Islet precursor cell (in vitro differentiated cells): ENCODE measurements at regions not wholly inside any gene's neighbourhood (a gene's known extent, or its start where the extent isn't known, plus 50 kb on each side); places are given as distances from the start of the nearest gene placed in this dataset.

Experiments
- DNase-seq: peaks from one replicate; pipeline ENCODE4 v3.0.0-alpha.2; 2018

- DNase-seq: no peak
These were observed 80.8 kb upstream of the FUCA2 start for GRCh38 chr6:143592335-143592734.

GRCh38 chr6:143591441-143591840, 79.9 kb upstream of the FUCA2 start:
- DNase-seq: no peak

DNA sequence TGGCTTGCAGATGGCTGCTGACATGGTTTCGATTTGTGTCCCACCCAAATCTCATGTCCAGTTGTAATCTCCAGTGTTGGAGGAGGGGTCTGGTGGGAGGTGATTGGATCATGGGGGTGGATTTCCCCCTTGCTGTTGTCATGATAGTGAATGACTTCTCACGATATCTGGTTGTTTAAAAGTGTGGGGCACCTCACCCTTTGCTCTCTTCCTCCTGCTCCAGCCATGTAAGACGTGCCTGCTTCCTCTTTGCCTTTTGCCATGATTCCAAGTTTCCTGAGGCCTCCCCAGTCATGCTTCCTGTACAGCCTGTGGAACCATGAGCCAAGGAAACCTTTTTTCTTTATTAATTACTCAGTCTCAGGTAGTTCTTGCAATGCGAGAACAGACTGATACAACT, 77.6 kb upstream of the FUCA2 start:
- DNase-seq: no peak

GRCh38 chr6:143586557-143586956, 75.0 kb upstream of the FUCA2 start:
- no peak for DNase-seq

DNA sequence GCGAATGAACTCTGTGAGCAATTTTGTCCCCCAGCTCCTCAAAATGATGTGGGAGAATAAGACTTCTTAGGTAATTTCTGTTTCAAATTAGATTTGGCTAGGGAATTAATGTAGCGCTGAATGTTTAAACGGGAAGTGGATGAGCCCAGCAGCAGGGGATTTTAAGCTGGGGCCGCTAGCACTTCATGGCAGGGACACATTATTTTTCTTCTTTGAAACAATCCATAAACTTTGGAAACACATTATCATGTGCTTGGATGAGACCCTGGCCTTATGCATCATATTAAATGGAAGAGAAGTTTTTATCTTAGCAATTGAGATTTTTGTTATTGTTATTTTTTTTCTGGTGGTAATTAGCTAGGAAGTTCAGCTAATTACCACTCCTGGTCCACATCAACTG, 74.2 kb upstream of the FUCA2 start:
- DNase-seq: no peak

- DNase-seq: no peak
These were observed 73.7 kb upstream of the FUCA2 start for GRCh38 chr6:143585241-143585640.

DNA sequence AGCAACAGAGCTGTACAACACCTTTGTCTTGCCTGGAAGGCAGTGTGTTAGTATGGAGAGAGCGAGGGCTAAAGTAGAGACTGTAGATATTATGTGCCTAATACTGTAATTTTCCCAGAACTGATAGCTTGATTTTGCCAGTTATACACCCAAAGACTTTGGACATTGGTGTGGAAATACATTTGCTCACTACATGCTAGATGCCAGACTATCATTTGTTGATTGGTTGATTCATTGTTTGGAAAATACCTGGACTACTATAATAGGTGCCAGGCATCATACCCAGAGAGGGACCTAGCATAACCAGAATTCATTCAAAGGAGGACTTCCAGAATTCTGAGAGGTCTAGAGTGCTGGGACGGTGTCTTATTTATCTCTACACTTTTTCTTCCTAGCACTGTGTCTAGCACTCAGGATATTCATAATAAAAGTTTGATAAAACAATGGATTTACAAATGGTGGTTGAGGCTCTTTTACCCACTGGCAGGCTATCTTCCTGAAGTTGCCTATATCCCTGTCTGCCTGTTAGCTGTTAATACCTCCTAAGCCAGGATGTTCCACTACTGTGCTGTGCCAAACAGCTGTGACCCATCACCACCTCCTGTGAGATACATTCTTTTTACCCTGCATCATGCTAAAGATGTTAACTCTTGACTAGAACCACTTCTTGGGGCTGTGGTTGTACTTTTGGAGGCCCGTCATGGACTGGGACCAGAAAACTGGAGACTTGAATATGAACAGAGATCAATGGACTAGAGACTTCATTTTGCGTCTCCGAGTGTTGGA, 72.2 kb upstream of the FUCA2 start:
- no peak for DNase-seq

GRCh38 chr6:143581835-143582480, 70.4 kb upstream of the FUCA2 start:
- DNase-seq: no peak

DNA sequence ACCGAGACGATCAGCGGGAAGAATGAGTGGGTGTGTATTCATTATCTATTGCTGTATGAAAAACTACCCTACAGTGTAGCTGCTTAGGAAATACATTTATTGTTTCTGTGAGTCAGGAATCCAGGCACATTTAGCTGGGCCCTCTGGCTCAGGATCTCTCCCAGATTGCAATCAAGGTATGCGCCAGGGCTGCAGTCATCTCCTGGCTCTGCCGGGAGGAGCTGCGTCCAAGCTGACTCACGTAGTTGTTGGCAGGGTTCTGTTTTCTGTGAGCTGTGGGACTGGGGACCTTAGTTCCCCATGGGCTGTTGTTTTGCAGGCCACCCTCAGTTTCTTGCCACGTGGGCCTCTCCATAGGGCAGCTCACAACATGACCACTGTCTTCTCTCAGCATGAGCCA, 68.2 kb upstream of the FUCA2 start:
- peak; percentile 85 for DNase-seq

- DNase-seq: no peak
These were observed 66.5 kb upstream of the FUCA2 start for GRCh38 chr6:143578054-143578453.

GRCh38 chr6:143575901-143576426, 64.4 kb upstream of the FUCA2 start:
- DNase-seq: no peak

- DNase-seq: peak; percentile 69
These were observed 63.9 kb upstream of the FUCA2 start for GRCh38 chr6:143575440-143575839.

GRCh38 chr6:143570147-143570853, 58.8 kb upstream of the FUCA2 start:
- no peak for DNase-seq

- no peak for DNase-seq
These were observed 57.5 kb upstream of the FUCA2 start for GRCh38 chr6:143569040-143569439.

- no peak for DNase-seq
These were observed 53.0 kb upstream of the FUCA2 start for GRCh38 chr6:143564484-143565017.

GRCh38 chr6:143562143-143562542, 50.6 kb upstream of the FUCA2 start:
- DNase-seq: no peak
